Transverse colon (tissue), 3 donors: ENCODE measurements at regions not wholly inside any gene's neighbourhood (a gene's known extent, or its start where the extent isn't known, plus 50 kb on each side); places are given as distances from the start of the nearest gene placed in this dataset.

Experiments
- CTCF ChIP-seq, 5 experiments: fragments of 200-600 bp in 3 of 5; fragments of 450-650 bp in 2 of 5; sonication (generic) in 3 of 5; IDR thresholded peaks; 1 replicate in 2 of 5; 2 replicates in 3 of 5; pipeline ENCODE4 v1.5.1; 2016 to 2017; ENCODE audit warnings: antibody characterized with exemption in 5 of 5, inconsistent platforms in 3 of 5, mild to moderate bottlenecking in 2 of 5, moderate library complexity in 1 of 5
- EP300 ChIP-seq: sonication (generic); formaldehyde crosslinking; IDR thresholded peaks from one replicate; pipeline ENCODE4 v1.6.1; 2017; ENCODE audit warnings: antibody characterized with exemption, low read depth
- POLR2A ChIP-seq: fragments of 450-650 bp; IDR thresholded peaks from one replicate; pipeline ENCODE4 v1.6.1; 2016; ENCODE audit warnings: antibody characterized with exemption, mild to moderate bottlenecking, moderate library complexity

- TF ChIP-seq CTCF (IDR thresholded peaks at IDR 0.05) = no peak
- no peak for TF ChIP-seq POLR2A
- TF ChIP-seq EP300 = no peak
Measured at GRCh38 chr3:177976241-177976640, 560.0 kb upstream of the KCNMB2 start.
